Loucy (cell line): ENCODE measurements at regions not wholly inside any gene's neighbourhood (a gene's known extent, or its start where the extent isn't known, plus 50 kb on each side); places are given as distances from the start of the nearest gene placed in this dataset.

Experiments used
- CTCF ChIP-seq: fragments of 200-600 bp; sonication (generic); conservative IDR thresholded peaks from 2 replicates; pipeline ENCODE4 v1.5.1; 2014; ENCODE audit warnings: mild to moderate bottlenecking, antibody characterized with exemption, low read length
- EZH2phosphoT487 ChIP-seq: fragments of 200-600 bp; IDR thresholded peaks from 2 replicates; pipeline ENCODE4 v1.6.1; 2018; ENCODE audit warnings: antibody characterized with exemption, mild to moderate bottlenecking, moderate library complexity, borderline replicate concordance

GRCh38 chr14:62599616-62600385, 445.5 kb downstream of the KCNH5 start:
- TF ChIP-seq CTCF (no peak), EZH2phosphoT487 (no peak)
